T-helper 2 cell (primary cell): ENCODE measurements at regions not wholly inside any gene's neighbourhood (a gene's known extent, or its start where the extent isn't known, plus 50 kb on each side); places are given as distances from the start of the nearest gene placed in this dataset.

Experiments
- DNase-seq, 5 experiments: peaks; one replicate each; pipeline versions ENCODE4 v3.0.0 to v3.0.0-alpha.2; 2012 to 2022

GRCh38 chr14:25140411-25140810 is 90.5 kb upstream of the STXBP6 start:
- DNase-seq: no peak

- no peak for DNase-seq
These were observed 86.9 kb upstream of the STXBP6 start for GRCh38 chr14:25136811-25137210.

GRCh38 chr14:25134184-25134583 is 84.2 kb upstream of the STXBP6 start:
- DNase-seq: no peak

GRCh38 chr14:25132732-25133422 is 82.9 kb upstream of the STXBP6 start:
- peak in 4 of 5 experiments; percentile 5 to 56 (median 14) for DNase-seq

- no peak for DNase-seq
These were observed 82.1 kb upstream of the STXBP6 start for GRCh38 chr14:25132094-25132493.

GRCh38 chr14:25122843-25123242 is 72.9 kb upstream of the STXBP6 start:
- DNase-seq: no peak

- DNase-seq: no peak
These were observed 72.3 kb upstream of the STXBP6 start for GRCh38 chr14:25122211-25122610.

- no peak for DNase-seq
These were observed 71.6 kb upstream of the STXBP6 start for GRCh38 chr14:25121337-25122129.

GRCh38 chr14:25120261-25120660 is 70.3 kb upstream of the STXBP6 start:
- DNase-seq: no peak

- no peak for DNase-seq
These were observed 68.7 kb upstream of the STXBP6 start for GRCh38 chr14:25118671-25119070.

- no peak for DNase-seq
These were observed 67.4 kb upstream of the STXBP6 start for GRCh38 chr14:25117342-25117741.

GRCh38 chr14:25116607-25117006 is 66.7 kb upstream of the STXBP6 start:
- no peak for DNase-seq

GRCh38 chr14:25113394-25113793 is 63.4 kb upstream of the STXBP6 start:
- DNase-seq: no peak

GRCh38 chr14:25111061-25111601 is 61.2 kb upstream of the STXBP6 start:
- no peak for DNase-seq

GRCh38 chr14:25110106-25110505 is 60.2 kb upstream of the STXBP6 start:
- no peak for DNase-seq

- no peak for DNase-seq
These were observed 59.0 kb upstream of the STXBP6 start for GRCh38 chr14:25108959-25109358.

GRCh38 chr14:25108291-25108690 is 58.3 kb upstream of the STXBP6 start:
- no peak for DNase-seq

GRCh38 chr14:25103820-25104219 is 53.9 kb upstream of the STXBP6 start:
- no peak for DNase-seq

- no peak for DNase-seq
These were observed 53.3 kb upstream of the STXBP6 start for GRCh38 chr14:25103271-25103670.

GRCh38 chr14:25102788-25103187 is 52.8 kb upstream of the STXBP6 start:
- no peak for DNase-seq

GRCh38 chr14:25101276-25101675 is 51.3 kb upstream of the STXBP6 start:
- no peak for DNase-seq
